Caco-2 (cell line): ENCODE measurements at regions not wholly inside any gene's neighbourhood (a gene's known extent, or its start where the extent isn't known, plus 50 kb on each side); places are given as distances from the start of the nearest gene placed in this dataset.

ENCODE experiments used
- BruUV-seq: library from RNA; stranded (reverse); fragments of 400-500 nt; replicated peaks from 2 replicates; lab custom pipeline; 2021; lab: Mats Ljungman, UMichigan
- CTCF ChIA-PET: fragments of 300-600 bp; sonication (Branson Sonifier 250); formaldehyde crosslinking; loops from one replicate; lab custom pipeline; 2022; ENCODE audit warnings: antibody characterized with exemption; lab: Charles Lee
- POLR2A ChIA-PET: fragments of 300-600 bp; sonication (Branson Sonifier 250); formaldehyde crosslinking; loops from one replicate; lab custom pipeline; 2022; ENCODE audit warnings: antibody characterized with exemption; lab: Charles Lee
- DNase-seq, 2 experiments: peaks; one replicate each; pipeline versions ENCODE4 v3.0.0 to v3.0.0-alpha.2; 2020 to 2022
- H3K27me3 ChIP-seq: replicated peaks from 2 replicates; pipeline ENCODE4 v1.6.0; 2011; ENCODE audit warnings: low read length; ENCODE audit not compliant: control insufficient read depth, insufficient read depth
- H3K36me3 ChIP-seq: 2 replicates; pipeline ENCODE4 v1.5.1; 2011; ENCODE audit warnings: low read length; ENCODE audit not compliant: control insufficient read depth, insufficient read depth
- H3K4me1 ChIP-seq: fragments of 250-450 bp; sonication (Bioruptor Pico); 2 replicates; pipeline ENCODE4 v1.5.1; 2020; ENCODE audit warnings: mild to moderate bottlenecking
- H3K4me3 ChIP-seq: 2 replicates; pipeline ENCODE4 v1.5.1; 2011; ENCODE audit warnings: low read depth, mild to moderate bottlenecking, control low read depth, low read length
- H3K9me3 ChIP-seq: fragments of 250-450 bp; sonication (Bioruptor Pico); 2 replicates; pipeline ENCODE4 v1.5.1; 2020; ENCODE audit warnings: mild to moderate bottlenecking, moderate library complexity
- H3K27ac Mint-ChIP-seq: one replicate; pipeline ENCODE4 v1.8.0; 2022; ENCODE audit warnings: mixed read lengths; ENCODE audit not compliant: unreplicated experiment
- H3K27me3 Mint-ChIP-seq: one replicate; pipeline ENCODE4 v1.8.0; 2022; ENCODE audit warnings: mixed read lengths; ENCODE audit not compliant: insufficient read depth, unreplicated experiment
- H3K36me3 Mint-ChIP-seq: one replicate; pipeline ENCODE4 v1.8.0; 2022; ENCODE audit warnings: mild to moderate bottlenecking, mixed read lengths; ENCODE audit not compliant: insufficient read depth, unreplicated experiment
- H3K4me1 Mint-ChIP-seq: one replicate; pipeline ENCODE4 v1.8.0; 2022; ENCODE audit warnings: low read depth, mixed read lengths; ENCODE audit not compliant: unreplicated experiment
- H3K4me3 Mint-ChIP-seq: one replicate; pipeline ENCODE4 v1.8.0; 2022; ENCODE audit warnings: mild to moderate bottlenecking, moderate library complexity, mixed read lengths; ENCODE audit not compliant: unreplicated experiment
- H3K9me3 Mint-ChIP-seq: one replicate; pipeline ENCODE4 v1.8.0; 2022; ENCODE audit warnings: mixed read lengths; ENCODE audit not compliant: unreplicated experiment
- intact Hi-C: fragments of 100-400 bp; cut with micrococcal nuclease; formaldehyde crosslinking; loops from one replicate; pipeline ENCODE4 v1.10.0; 2022; ENCODE audit not compliant: unreplicated experiment
- TF ChIP-seq, protein P1 (sequence below), 2 experiments: fragments of 200-600 bp in 1 of 2; IDR thresholded peaks; 1 replicate in 1 of 2; 2 replicates in 1 of 2; pipeline versions ENCODE4 v1.5.1 to v1.8.0; 2011 to 2022; ENCODE audit warnings: antibody characterized with exemption in 1 of 2, control low read depth in 1 of 2, inconsistent platforms in 1 of 2, low read depth in 1 of 2, low read length in 1 of 2, mild to moderate bottlenecking in 1 of 2, moderate library complexity in 1 of 2; ENCODE audit not compliant: insufficient read depth in 1 of 2, severe bottlenecking in 1 of 2, unreplicated experiment in 1 of 2

DNA sequence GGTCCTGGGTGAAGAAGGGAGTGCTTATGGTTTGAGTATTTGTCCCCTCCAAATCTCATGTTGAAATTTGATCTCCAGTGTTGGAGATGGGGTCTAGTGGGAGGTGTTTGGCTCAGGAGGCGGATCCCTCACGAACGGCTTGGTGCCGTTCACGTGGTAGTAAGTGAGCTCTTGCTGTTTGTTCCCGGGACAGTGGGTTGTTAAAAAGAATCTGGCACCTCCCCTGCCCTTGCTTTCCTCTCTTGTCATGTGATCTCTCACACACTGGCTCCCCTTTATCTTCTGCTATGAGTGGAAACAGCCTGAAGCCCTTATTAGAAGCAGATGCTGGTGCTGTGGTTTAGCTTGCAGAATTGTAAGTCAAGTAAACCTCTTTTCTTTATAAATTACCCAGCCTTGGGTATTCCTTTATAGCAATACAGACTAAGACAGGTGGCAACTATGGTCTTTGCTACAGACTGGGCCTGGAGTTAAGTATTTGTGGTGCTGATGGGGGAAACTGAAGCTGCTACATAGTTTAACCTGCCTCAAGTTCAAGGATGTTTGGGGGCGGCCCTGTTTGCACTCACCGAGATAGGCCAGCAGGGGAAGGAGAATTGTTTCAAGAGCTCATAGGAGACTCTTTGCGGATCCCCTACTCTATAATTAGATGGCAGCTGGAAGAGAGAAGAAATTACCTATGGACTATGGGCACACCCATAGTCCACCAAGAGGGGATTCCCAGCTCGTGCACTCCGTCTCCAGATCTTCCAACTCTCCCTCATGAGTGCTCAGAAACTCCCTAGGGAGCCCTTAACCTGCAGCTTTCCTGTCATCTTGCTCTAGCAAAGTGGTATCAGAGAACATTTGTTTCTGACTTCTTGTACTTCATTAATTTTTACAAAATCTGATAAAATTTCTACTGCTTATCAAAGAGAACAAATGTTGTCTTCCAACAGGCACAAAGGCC, 164.6 kb downstream of the SLC15A5 start:
- Histone ChIP-seq H3K27me3 (no peaks in the 10 kb centered on the region), H3K36me3 (no peaks in the 10 kb centered on the region), H3K4me1 (no peaks in the 10 kb centered on the region), H3K9me3 (no peaks in the 10 kb centered on the region), H3K4me3 (no peak overlapping the region)
- no peak for DNase-seq
- H3K27ac Mint-ChIP-seq: no peak overlapping the region
- H3K27me3 Mint-ChIP-seq: peaks cover 5% of the 10 kb centered on the region
- ChIA-PET CTCF (no interaction called here), POLR2A (no interaction called here)
- intact Hi-C loops: no loop called here
- BruUV-seq: no TSS peak
- H3K9me3 Mint-ChIP-seq: no peaks in the 10 kb centered on the region
- H3K36me3 Mint-ChIP-seq: no peaks in the 10 kb centered on the region
- no peaks in the 10 kb centered on the region for H3K4me1 Mint-ChIP-seq
- no peak overlapping the region for H3K4me3 Mint-ChIP-seq
- TF ChIP-seq, protein P1, sequence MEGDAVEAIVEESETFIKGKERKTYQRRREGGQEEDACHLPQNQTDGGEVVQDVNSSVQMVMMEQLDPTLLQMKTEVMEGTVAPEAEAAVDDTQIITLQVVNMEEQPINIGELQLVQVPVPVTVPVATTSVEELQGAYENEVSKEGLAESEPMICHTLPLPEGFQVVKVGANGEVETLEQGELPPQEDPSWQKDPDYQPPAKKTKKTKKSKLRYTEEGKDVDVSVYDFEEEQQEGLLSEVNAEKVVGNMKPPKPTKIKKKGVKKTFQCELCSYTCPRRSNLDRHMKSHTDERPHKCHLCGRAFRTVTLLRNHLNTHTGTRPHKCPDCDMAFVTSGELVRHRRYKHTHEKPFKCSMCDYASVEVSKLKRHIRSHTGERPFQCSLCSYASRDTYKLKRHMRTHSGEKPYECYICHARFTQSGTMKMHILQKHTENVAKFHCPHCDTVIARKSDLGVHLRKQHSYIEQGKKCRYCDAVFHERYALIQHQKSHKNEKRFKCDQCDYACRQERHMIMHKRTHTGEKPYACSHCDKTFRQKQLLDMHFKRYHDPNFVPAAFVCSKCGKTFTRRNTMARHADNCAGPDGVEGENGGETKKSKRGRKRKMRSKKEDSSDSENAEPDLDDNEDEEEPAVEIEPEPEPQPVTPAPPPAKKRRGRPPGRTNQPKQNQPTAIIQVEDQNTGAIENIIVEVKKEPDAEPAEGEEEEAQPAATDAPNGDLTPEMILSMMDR (IDR thresholded peaks at IDR 0.05; ENCODE audit: insufficient read depth in 1 of 2, low read depth in 1 of 2, low read length in 1 of 2, severe bottlenecking in 1 of 2, unreplicated experiment in 1 of 2): no peak

- H3K4me1 ChIP-seq: no peaks in the 10 kb centered on the region
- Mint-ChIP-seq H3K4me3 (no peak overlapping the region), H3K27ac (no peak overlapping the region), H3K9me3 (no peaks in the 10 kb centered on the region), H3K27me3 (peaks cover 8% of the 10 kb centered on the region), H3K36me3 (no peaks in the 10 kb centered on the region), H3K4me1 (no peaks in the 10 kb centered on the region)
- ChIA-PET POLR2A (no interaction called here), CTCF (no interaction called here)
- DNase-seq: no peak
- BruUV-seq: no TSS peak
- no peaks in the 10 kb centered on the region for H3K9me3 ChIP-seq
- H3K4me3 ChIP-seq: no peak overlapping the region
- TF ChIP-seq, protein P1 (IDR thresholded peaks at IDR 0.05; ENCODE audit: insufficient read depth in 1 of 2, low read depth in 1 of 2, low read length in 1 of 2, severe bottlenecking in 1 of 2, unreplicated experiment in 1 of 2): no peak
- no peaks in the 10 kb centered on the region for H3K27me3 ChIP-seq
- intact Hi-C loops: no loop called here
- no peaks in the 10 kb centered on the region for H3K36me3 ChIP-seq
Observed at GRCh38 chr12:16112130-16112529, 165.4 kb downstream of the SLC15A5 start.

DNA sequence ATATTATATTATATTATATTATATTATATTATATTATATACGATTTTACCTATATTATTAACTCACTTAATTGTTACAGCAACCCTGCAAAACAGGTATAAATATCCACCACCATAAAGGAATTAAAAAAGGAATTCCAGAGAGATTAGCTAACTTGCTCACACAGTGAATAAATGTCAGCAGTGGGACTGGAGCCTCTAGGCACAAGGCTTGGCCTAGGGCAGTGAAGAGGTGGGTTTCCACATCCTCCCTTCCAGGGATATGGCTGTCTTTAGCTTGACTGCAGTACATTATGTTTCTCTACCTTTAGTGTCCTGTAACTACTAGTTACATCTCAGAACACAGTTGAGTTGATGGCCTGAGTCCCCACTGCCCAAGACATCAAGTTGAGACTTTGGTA, 166.9 kb downstream of the SLC15A5 start:
- Mint-ChIP-seq H3K36me3 (no peaks in the 10 kb centered on the region), H3K4me1 (no peaks in the 10 kb centered on the region), H3K4me3 (no peak overlapping the region), H3K9me3 (peaks cover 7% of the 10 kb centered on the region), H3K27me3 (peaks cover 8% of the 10 kb centered on the region), H3K27ac (no peak overlapping the region)
- CTCF ChIA-PET: no interaction called here
- intact Hi-C loops: no loop called here
- H3K4me3 ChIP-seq: no peak overlapping the region
- no peak for DNase-seq
- TF ChIP-seq, protein P1 (IDR thresholded peaks at IDR 0.05; ENCODE audit: insufficient read depth in 1 of 2, low read depth in 1 of 2, low read length in 1 of 2, severe bottlenecking in 1 of 2, unreplicated experiment in 1 of 2): no peak
- no peaks in the 10 kb centered on the region for H3K36me3 ChIP-seq
- no peaks in the 10 kb centered on the region for H3K27me3 ChIP-seq
- H3K4me1 ChIP-seq: no peaks in the 10 kb centered on the region
- BruUV-seq: no TSS peak
- POLR2A ChIA-PET: no interaction called here
- no peaks in the 10 kb centered on the region for H3K9me3 ChIP-seq
